ENCODE measurements at regions not wholly inside any gene's neighbourhood (a gene's known extent, or its start where the extent isn't known, plus 50 kb on each side); places are given as distances from the start of the nearest gene placed in this dataset.

- POLR2A ChIA-PET (ENCODE audit: partially characterized antibody): no interaction called here
- no peak overlapping the region for H2BK12ac ChIP-seq (ENCODE audit: low read depth, low read length)
- peaks cover 0 to 5% (median 0%) of the 10 kb centered on the region in 4 experiments; a peak in 2 of 7 replicates for H3K4me1 ChIP-seq (replicated peaks in 1 of 4; ENCODE audit: control insufficient read depth in 3 of 4, insufficient read depth in 4 of 4, low read length in 3 of 4)
- H2AFZ ChIP-seq (ENCODE audit: low read length): no peak overlapping the region
- H4K8ac ChIP-seq (ENCODE audit: extremely low read depth, insufficient read depth, low read length): no peak overlapping the region
- no peaks in the 10 kb centered on the region for H3K36me3 ChIP-seq (ENCODE audit: control insufficient read depth in 2 of 4, insufficient read depth in 4 of 4, low read length in 3 of 4)
- H2AK5ac ChIP-seq (ENCODE audit: low read depth, low read length): no peak overlapping the region
- H4K5ac ChIP-seq (ENCODE audit: insufficient read length, low read depth, low read length): no peak overlapping the region
- no peaks in the 10 kb centered on the region for H3K27me3 ChIP-seq (replicated peaks in 1 of 4; ENCODE audit: control insufficient read depth in 3 of 4, extremely low read depth in 1 of 4, insufficient read depth in 3 of 4, low read length in 3 of 4)
- no peak overlapping the region for H3K9ac ChIP-seq (replicated peaks in 1 of 4; ENCODE audit: extremely low read depth in 1 of 4, low read depth in 3 of 4, low read length in 3 of 4)
- FAIRE-seq (no peak), DNase-seq (ENCODE audit: low read depth in 1 of 2, low spot score in 2 of 2) (no peak)
- H4K91ac ChIP-seq (replicated peaks; ENCODE audit: insufficient read length, low read length): no peak overlapping the region
- no peak overlapping the region for H3K27ac ChIP-seq (ENCODE audit: low read depth, low read length)
- H3K23ac ChIP-seq (ENCODE audit: insufficient read length): no peak overlapping the region
- H3K18ac ChIP-seq (ENCODE audit: extremely low read depth, low read length): no peak overlapping the region
- H2BK15ac ChIP-seq (ENCODE audit: low read length): no peak overlapping the region
- no peak overlapping the region for H3K56ac ChIP-seq (replicated peaks; ENCODE audit: insufficient read length, low read depth, low read length)
- no peaks in the 10 kb centered on the region for H3K79me2 ChIP-seq (ENCODE audit: control insufficient read depth in 1 of 2, insufficient read depth in 2 of 2, low read length in 2 of 2)
- no peak overlapping the region for H3K4me3 ChIP-seq (ENCODE audit: extremely low read depth in 1 of 4, insufficient read depth in 2 of 4, low read depth in 3 of 4, low read length in 4 of 4)
- H3K4me2 ChIP-seq (ENCODE audit: insufficient read depth in 1 of 2, low read depth in 2 of 2, low read length in 2 of 2): no peak overlapping the region
- no peak overlapping the region for H2BK120ac ChIP-seq (replicated peaks; ENCODE audit: low read depth, low read length)
- CTCF ChIA-PET (ENCODE audit: partially characterized antibody): no interaction called here
- H3K23me2 ChIP-seq (ENCODE audit: low read depth, low read length): no peaks in the 10 kb centered on the region
- no peak overlapping the region for H2BK5ac ChIP-seq (ENCODE audit: low read depth, low read length)
- no peak overlapping the region for H2BK20ac ChIP-seq (ENCODE audit: low read length)
- no peaks in the 10 kb centered on the region; a peak in 1 of 4 replicates for H3K9me3 ChIP-seq (ENCODE audit: insufficient read depth in 2 of 2, low read depth in 1 of 2, low read length in 1 of 2)
- no peaks in the 10 kb centered on the region for H3K79me1 ChIP-seq (ENCODE audit: low read depth, low read length)
- no peaks in the 10 kb centered on the region for H4K20me1 ChIP-seq (replicated peaks in 1 of 2; ENCODE audit: control insufficient read depth in 1 of 2, insufficient read depth in 2 of 2, low read length in 2 of 2)
- 92% methylated on average over 1 of the region's 1 CpG; no CpG with 5 or more reads in 1 of the 2 experiments for WGBS, 2 experiments (ENCODE audit: extremely low coverage in 1 of 2, insufficient coverage in 1 of 2, insufficient read length in 1 of 2, insufficient replicate concordance in 2 of 2, low coverage in 1 of 2, low lambda C conversion rate in 2 of 2, missing lambda C conversion rate in 1 of 2)
- no peak overlapping the region for H3K4ac ChIP-seq (replicated peaks; ENCODE audit: insufficient read length, low read depth, low read length)
- no peak overlapping the region for H3K14ac ChIP-seq (ENCODE audit: insufficient read length)
- TF ChIP-seq NANOG (IDR thresholded peaks at IDR 0.05; ENCODE audit: insufficient read depth, low read depth, low read length, poor library complexity, severe bottlenecking): no peak
- no peak for TF ChIP-seq ATF3 (IDR thresholded peaks at IDR 0.05; ENCODE audit: insufficient read depth, low read depth, low read length)
- TF ChIP-seq GTF2F1 (IDR thresholded peaks at IDR 0.05; ENCODE audit: borderline replicate concordance, low read depth, low read length): no peak
- no peak for TF ChIP-seq CTBP2 (IDR thresholded peaks at IDR 0.05; ENCODE audit: borderline replicate concordance, insufficient read depth, insufficient read length, low read length)
- TF ChIP-seq SP4 (IDR thresholded peaks at IDR 0.05; ENCODE audit: low read length): no peak
- TF ChIP-seq CHD2 (IDR thresholded peaks at IDR 0.05; ENCODE audit: low read length): no peak
- TF ChIP-seq MAFK (IDR thresholded peaks at IDR 0.05; ENCODE audit: low read depth, low read length): no peak
These were observed 308.1 kb upstream of the ADGRL2 start for GRCh38 chr1:81492628-81493027.

Data from H1 (cell line).